ENCODE measurements at regions not wholly inside any gene's neighbourhood (a gene's known extent, or its start where the extent isn't known, plus 50 kb on each side); places are given as distances from the start of the nearest gene placed in this dataset.

DNA sequence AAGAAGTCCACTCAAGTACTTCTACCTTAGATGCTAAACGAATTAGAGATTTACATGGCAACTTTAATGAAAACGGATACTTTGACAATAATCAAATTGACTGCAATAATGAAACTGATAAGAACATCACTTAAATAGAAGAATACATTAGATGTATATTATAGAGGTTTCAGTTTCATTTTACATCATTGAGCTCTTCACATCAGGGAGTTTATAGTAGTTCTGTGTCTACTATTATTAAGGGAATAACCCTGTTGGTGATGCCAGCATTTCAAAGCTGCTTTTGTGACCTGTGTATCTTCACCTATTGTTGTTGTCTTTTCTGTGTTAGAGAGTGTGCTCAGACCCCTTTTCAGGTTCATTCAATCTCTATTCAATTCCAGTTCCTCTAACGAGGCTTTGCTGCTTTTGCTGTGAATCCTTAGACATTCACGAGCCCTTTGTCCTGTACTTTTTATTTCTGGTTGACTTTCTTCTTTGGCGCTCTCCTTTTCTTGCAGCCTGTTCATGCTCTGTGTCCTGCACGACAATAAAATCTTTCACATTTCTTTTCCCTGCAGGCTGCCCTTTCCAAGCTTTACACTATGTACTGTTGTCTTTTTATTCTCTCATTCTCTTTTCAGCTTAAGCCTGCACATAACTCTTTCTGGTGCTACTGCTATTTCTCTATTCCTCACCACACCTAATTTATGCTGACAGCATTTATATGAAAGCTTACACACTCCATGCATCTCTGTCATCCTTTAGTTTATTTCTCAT lies 232.1 kb downstream of the CPE start:
- TF ChIP-seq, protein P1, sequence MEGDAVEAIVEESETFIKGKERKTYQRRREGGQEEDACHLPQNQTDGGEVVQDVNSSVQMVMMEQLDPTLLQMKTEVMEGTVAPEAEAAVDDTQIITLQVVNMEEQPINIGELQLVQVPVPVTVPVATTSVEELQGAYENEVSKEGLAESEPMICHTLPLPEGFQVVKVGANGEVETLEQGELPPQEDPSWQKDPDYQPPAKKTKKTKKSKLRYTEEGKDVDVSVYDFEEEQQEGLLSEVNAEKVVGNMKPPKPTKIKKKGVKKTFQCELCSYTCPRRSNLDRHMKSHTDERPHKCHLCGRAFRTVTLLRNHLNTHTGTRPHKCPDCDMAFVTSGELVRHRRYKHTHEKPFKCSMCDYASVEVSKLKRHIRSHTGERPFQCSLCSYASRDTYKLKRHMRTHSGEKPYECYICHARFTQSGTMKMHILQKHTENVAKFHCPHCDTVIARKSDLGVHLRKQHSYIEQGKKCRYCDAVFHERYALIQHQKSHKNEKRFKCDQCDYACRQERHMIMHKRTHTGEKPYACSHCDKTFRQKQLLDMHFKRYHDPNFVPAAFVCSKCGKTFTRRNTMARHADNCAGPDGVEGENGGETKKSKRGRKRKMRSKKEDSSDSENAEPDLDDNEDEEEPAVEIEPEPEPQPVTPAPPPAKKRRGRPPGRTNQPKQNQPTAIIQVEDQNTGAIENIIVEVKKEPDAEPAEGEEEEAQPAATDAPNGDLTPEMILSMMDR (IDR thresholded peaks at IDR 0.05): no peak
- TF ChIP-seq EZH2 (IDR thresholded peaks at IDR 0.05): no peak
